Pancreas (tissue), 10 donors: ENCODE measurements at regions not wholly inside any gene's neighbourhood (a gene's known extent, or its start where the extent isn't known, plus 50 kb on each side); places are given as distances from the start of the nearest gene placed in this dataset.

Experiments used
- ATAC-seq, 4 donors: fragments of 200-7000 bp; cut with Tn5 transposase; one replicate each; pipeline versions ENCODE4 v1.8.0 to v1.9.1; 2020; ENCODE audit warnings: mild to moderate bottlenecking in 4 of 4, moderate library complexity in 4 of 4
- DNase-seq, 6 donors: peaks; one replicate each; pipeline ENCODE4 v3.0.0-alpha.2; 2020
- FAIRE-seq: peaks from 2 replicates; lab custom pipeline; 2012; peaks lifted over from hg19 to GRCh38; lab: Jason Lieb, UNC
- H3K27ac ChIP-seq, 4 donors: fragments of 200-600 bp; sonication (generic); 1 replicate in 3 of 4; 2 replicates in 1 of 4; pipeline versions ENCODE4 v1.5.0 to v1.8.0; 2020
- H3K27me3 ChIP-seq, 4 donors: fragments of 200-600 bp; one replicate each; pipeline ENCODE4 v1.8.0; 2021
- H3K36me3 ChIP-seq, 3 donors: fragments of 200-600 bp; sonication (generic) in 1 of 3; one replicate each; pipeline versions ENCODE4 v1.5.0 to v1.8.0; 2020 to 2021
- H3K4me1 ChIP-seq, 3 donors: fragments of 200-600 bp; one replicate each; pipeline ENCODE4 v1.8.0; 2021
- H3K4me3 ChIP-seq, 4 donors: fragments of 200-600 bp; sonication (generic) in 2 of 4; one replicate each; pipeline versions ENCODE4 v1.5.0 to v1.8.0; 2020 to 2021
- H3K9me3 ChIP-seq, 4 donors: fragments of 200-600 bp; one replicate each; pipeline ENCODE4 v1.8.0; 2021
- CTCF ChIP-seq, 4 donors: fragments of 200-600 bp; sonication (generic) in 3 of 4; IDR thresholded peaks; one replicate each; pipeline versions ENCODE4 v1.5.0 to v1.8.0; 2021; ENCODE audit warnings: antibody characterized with exemption in 4 of 4
- WGBS, 2 donors: extraction: QIAGEN DNeasy Blood & Tissue Kit; methylation state at CpG; one replicate each; pipeline ENCODE4 v1.1.7; 2013; 5-methylcytosine and 5-hydroxymethylcytosine counted together
- intact Hi-C, 3 donors: fragments of 100-400 bp; cut with DNase I; formaldehyde crosslinking; loops; one replicate each; pipeline versions ENCODE4 v1.11.1 to v1.14.2; 2022
- donor health status: healthy with polysubstance abuse.
- donor health status: DM: no; HTN: no; CAD: no; lungs with moderate emphysema.
- donor health status: DM: no; HTN: no; CAD: no.
- donor health status: control.
- donor health status: control.
- donor health status: Bipolar disorder and iron deficiency.
- donor health status: DM: yes; HTN: yes; CAD: no.
- donor health status: DM: no; HTN: no; CAD: no.
- donor health status: DM: no; HTN: no; CAD: no.
- donor health status: DM: yes; HTN: yes; CAD: no.

DNA sequence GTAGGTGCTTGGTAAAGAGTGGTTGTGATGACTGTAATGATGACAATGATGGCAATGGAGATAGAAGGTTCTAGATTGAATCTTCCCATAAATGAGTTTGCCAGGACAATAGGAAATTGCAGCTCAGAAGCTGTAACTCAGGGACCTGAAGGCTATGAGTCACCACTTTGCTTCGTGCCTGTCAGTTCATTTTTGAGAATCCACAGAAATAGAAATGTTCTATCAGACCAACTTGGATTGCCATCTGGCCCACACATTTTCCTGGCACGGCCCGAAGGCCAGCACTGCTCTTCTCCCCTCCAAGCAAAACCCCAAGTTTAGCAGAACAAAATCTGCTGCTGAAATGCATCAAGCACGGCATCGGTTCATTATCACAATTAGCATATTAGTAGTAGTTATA, 1127.0 kb downstream of the BCL11B start:
- Histone ChIP-seq H3K9me3 (no peaks in the 10 kb centered on the region), H3K27ac (no peak overlapping the region), H3K4me1 (no peaks in the 10 kb centered on the region), H3K4me3 (no peak overlapping the region), H3K36me3 (no peaks in the 10 kb centered on the region), H3K27me3 (no peaks in the 10 kb centered on the region)
- TF ChIP-seq CTCF (IDR thresholded peaks at IDR 0.05) = no peak
- 63 to 69% methylated on average over 5 of the region's 5 CpGs for WGBS, 2 donors
- DNase-seq = no peak
- intact Hi-C loops = no loop called here
- no peak for ATAC-seq
- no peak for FAIRE-seq

DNA sequence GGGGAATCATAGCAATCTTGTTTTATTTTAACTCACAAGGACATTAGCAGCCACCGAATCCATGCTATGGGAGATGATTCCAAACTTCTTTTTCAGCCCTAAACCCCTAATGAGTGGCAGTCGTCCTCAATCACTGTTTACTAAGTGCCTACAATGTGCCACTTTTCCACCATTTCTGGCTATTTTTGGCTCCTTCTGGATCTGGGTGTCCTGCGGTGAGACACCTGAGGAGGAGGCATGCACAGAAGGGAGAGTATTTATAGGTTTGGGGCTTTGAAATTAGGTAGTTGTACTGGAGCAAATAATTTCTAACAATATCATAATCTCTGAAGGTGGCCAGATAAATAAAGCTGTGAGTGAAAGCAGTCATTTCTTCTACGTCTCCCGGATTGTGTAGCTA, 1125.6 kb downstream of the BCL11B start:
- no peak for ATAC-seq
- Histone ChIP-seq H3K36me3 (no peaks in the 10 kb centered on the region), H3K4me1 (no peaks in the 10 kb centered on the region), H3K27me3 (no peaks in the 10 kb centered on the region), H3K4me3 (no peak overlapping the region), H3K9me3 (no peaks in the 10 kb centered on the region), H3K27ac (no peak overlapping the region)
- DNase-seq = no peak
- intact Hi-C loops = no loop called here
- TF ChIP-seq CTCF (IDR thresholded peaks at IDR 0.05) = no peak
- WGBS, 2 donors = 53 to 59% methylated on average over 5 of the region's 5 CpGs
- no peak for FAIRE-seq

DNA sequence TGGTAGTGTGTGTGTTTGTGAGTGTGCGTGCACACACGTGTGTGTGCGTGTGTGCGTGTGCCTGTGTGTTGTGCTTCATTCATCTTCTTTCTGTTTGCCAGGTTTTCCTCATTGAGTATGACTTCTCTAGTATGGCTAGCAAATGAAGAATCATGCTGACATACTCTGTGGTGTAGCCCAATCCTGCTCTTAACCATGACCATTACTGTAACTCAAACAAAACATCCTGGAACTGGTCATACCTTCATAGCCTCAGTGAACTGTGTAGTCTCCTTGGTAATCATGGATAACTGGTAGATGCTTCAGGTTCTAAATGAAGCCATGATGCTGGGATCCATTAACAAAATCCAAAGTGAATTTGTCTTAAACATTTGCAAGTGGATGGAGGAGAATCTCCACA, 1117.7 kb downstream of the BCL11B start:
- H3K27me3 ChIP-seq = peaks cover 0 to 15% (median 0%) of the 10 kb centered on the region in 4 donors
- no peaks in the 10 kb centered on the region for H3K36me3 ChIP-seq
- FAIRE-seq = no peak
- H3K4me3 ChIP-seq = no peak overlapping the region
- no peak overlapping the region for H3K27ac ChIP-seq
- ATAC-seq = no peak
- H3K4me1 ChIP-seq = no peaks in the 10 kb centered on the region
- H3K9me3 ChIP-seq = no peaks in the 10 kb centered on the region
- intact Hi-C loops = no loop called here
- no peak for TF ChIP-seq CTCF (IDR thresholded peaks at IDR 0.05)
- no peak for DNase-seq
- WGBS, 2 donors = 73 to 76% methylated on average over 4 of the region's 4 CpGs

DNA sequence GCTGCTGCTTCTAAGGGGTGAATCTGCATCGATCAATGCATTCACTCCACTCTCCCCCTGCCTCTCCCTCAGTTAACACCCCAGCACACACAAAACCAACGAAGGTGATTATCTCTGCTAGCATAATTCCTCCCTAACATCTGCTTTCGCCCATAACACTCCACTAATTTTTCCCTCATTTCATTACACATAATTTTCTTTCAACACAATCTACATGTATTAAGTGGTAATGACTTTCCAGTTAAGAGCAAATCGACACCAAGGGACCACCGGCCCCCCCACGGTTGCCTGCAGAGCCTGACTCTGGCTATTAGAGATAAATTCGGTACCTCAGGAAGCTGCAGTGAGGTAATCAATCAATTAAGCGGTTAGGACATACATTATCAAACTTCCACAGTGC, 1115.6 kb downstream of the BCL11B start:
- no peak for TF ChIP-seq CTCF (IDR thresholded peaks at IDR 0.05)
- 27 to 29% methylated on average over 8 of the region's 8 CpGs for WGBS, 2 donors
- no peak overlapping the region for H3K4me3 ChIP-seq
- ATAC-seq (no peak), FAIRE-seq (no peak), DNase-seq (no peak)
- peaks cover 0 to 15% (median 0%) of the 10 kb centered on the region in 4 donors for H3K27me3 ChIP-seq
- intact Hi-C loops = no loop called here
- H3K36me3 ChIP-seq = no peaks in the 10 kb centered on the region
- no peaks in the 10 kb centered on the region for H3K4me1 ChIP-seq
- no peak overlapping the region for H3K27ac ChIP-seq
- no peaks in the 10 kb centered on the region for H3K9me3 ChIP-seq

GRCh38 chr14:98160901-98161300, 1111.1 kb downstream of the BCL11B start:
- 57 to 72% methylated on average over 9 of the region's 9 CpGs for WGBS, 2 donors
- no peak overlapping the region for H3K4me3 ChIP-seq
- ATAC-seq (no peak), FAIRE-seq (no peak), DNase-seq (no peak)
- no peak overlapping the region for H3K27ac ChIP-seq
- intact Hi-C loops = no loop called here
- peaks cover 0 to 12% (median 0%) of the 10 kb centered on the region in 4 donors for H3K27me3 ChIP-seq
- no peaks in the 10 kb centered on the region for H3K36me3 ChIP-seq
- no peaks in the 10 kb centered on the region for H3K9me3 ChIP-seq
- no peaks in the 10 kb centered on the region for H3K4me1 ChIP-seq
- TF ChIP-seq CTCF (IDR thresholded peaks at IDR 0.05) = no peak
